B cell (primary cell): ENCODE measurements at regions not wholly inside any gene's neighbourhood (a gene's known extent, or its start where the extent isn't known, plus 50 kb on each side); places are given as distances from the start of the nearest gene placed in this dataset.

Source experiments
- ATAC-seq: fragments of 200-7000 bp; cut with Tn5 transposase; one replicate; pipeline ENCODE4 v1.10.0; 2021; ENCODE audit warnings: low read depth, mild to moderate bottlenecking, moderate number of reproducible peaks, moderate library complexity
- CTCF ChIA-PET: fragments of 350-600 bp; sonication (Branson Sonifier 250); formaldehyde crosslinking; loops from one replicate; lab custom pipeline; 2021; ENCODE audit warnings: antibody characterized with exemption, inconsistent platforms; lab: Charles Lee
- POLR2A ChIA-PET: fragments of 350-600 bp; sonication (Branson Sonifier 250); formaldehyde crosslinking; loops from one replicate; lab custom pipeline; 2021; ENCODE audit warnings: antibody characterized with exemption; lab: Charles Lee
- DNase-seq: peaks from one replicate; pipeline ENCODE4 v3.0.0; 2013
- H2AFZ ChIP-seq: 2 replicates; pipeline ENCODE4 v1.6.1; 2012; ENCODE audit warnings: mild to moderate bottlenecking, low read depth, low read length; ENCODE audit not compliant: insufficient read depth, poor library complexity, severe bottlenecking
- H3K27ac ChIP-seq, 2 donors: 1 replicate in 1 of 2; 2 replicates in 1 of 2; pipeline ENCODE4 v1.5.1; 2012 to 2013; ENCODE audit warnings: low read length in 2 of 2, mild to moderate bottlenecking in 2 of 2, moderate library complexity in 1 of 2
- H3K27me3 ChIP-seq, 4 experiments: fragments of 200-600 bp in 1 of 4; sonication (generic) in 1 of 4; replicated peaks in 1 of 4; 1 replicate in 2 of 4; 2 replicates in 2 of 4; pipeline versions ENCODE4 v1.6.1 to v1.7.0; 2013 to 2016; ENCODE audit warnings: low read length in 3 of 4, mild to moderate bottlenecking in 2 of 4, mixed read lengths in 1 of 4, moderate library complexity in 1 of 4; ENCODE audit not compliant: insufficient read depth in 4 of 4, control insufficient read depth in 3 of 4; ENCODE audit errors: control extremely low read depth in 1 of 4
- H3K36me3 ChIP-seq, 2 experiments: replicated peaks in 1 of 2; 1 replicate in 1 of 2; 2 replicates in 1 of 2; pipeline versions ENCODE4 v1.6.1 to v1.7.1; 2013; ENCODE audit warnings: low read length in 1 of 2; ENCODE audit not compliant: insufficient read depth in 2 of 2, control insufficient read depth in 1 of 2; ENCODE audit errors: control extremely low read depth in 1 of 2, extremely low read depth in 1 of 2
- H3K4me1 ChIP-seq, 2 donors: fragments of 200-600 bp in 1 of 2; sonication (generic) in 1 of 2; 1 replicate in 1 of 2; 2 replicates in 1 of 2; pipeline versions ENCODE4 v1.5.1 to v1.6.1; 2013 to 2017; ENCODE audit warnings: low read length in 2 of 2; ENCODE audit not compliant: control insufficient read depth in 2 of 2, insufficient read depth in 2 of 2
- H3K4me2 ChIP-seq: replicated peaks from 2 replicates; pipeline ENCODE3; 2012; ENCODE audit warnings: mild to moderate bottlenecking, low read depth, low read length; ENCODE audit not compliant: poor library complexity, severe bottlenecking
- H3K4me3 ChIP-seq, 5 experiments: fragments of 200-600 bp in 1 of 5; sonication (generic) in 1 of 5; 1 replicate in 3 of 5; 2 replicates in 2 of 5; pipeline versions ENCODE4 v1.5.1 to v1.7.0; 2011 to 2016; ENCODE audit warnings: low read length in 4 of 5, mild to moderate bottlenecking in 4 of 5, low read depth in 2 of 5, control low read depth in 1 of 5, moderate library complexity in 1 of 5; ENCODE audit not compliant: insufficient read depth in 1 of 5; ENCODE audit errors: control extremely low read depth in 1 of 5, extremely low read depth in 1 of 5
- H3K79me2 ChIP-seq: fragments of 200-600 bp; sonication (generic); one replicate; pipeline ENCODE4 v1.6.0; 2016; ENCODE audit warnings: low read length; ENCODE audit not compliant: control insufficient read depth, insufficient read depth
- H3K9ac ChIP-seq: fragments of 200-600 bp; sonication (generic); 2 replicates; pipeline ENCODE4 v1.6.1; 2017; ENCODE audit warnings: mild to moderate bottlenecking, low read length, moderate library complexity
- H3K9me3 ChIP-seq, 3 donors: one replicate each; pipeline versions ENCODE4 v1.6.1 to v1.7.1; 2013; ENCODE audit warnings: low read length in 2 of 3; ENCODE audit not compliant: control insufficient read depth in 2 of 3, insufficient read depth in 1 of 3; ENCODE audit errors: control extremely low read depth in 1 of 3
- H4K20me1 ChIP-seq: 2 replicates; pipeline ENCODE4 v1.6.0; 2012; ENCODE audit warnings: mild to moderate bottlenecking, low read length; ENCODE audit not compliant: insufficient read depth, control insufficient read depth, poor library complexity, severe bottlenecking
- H3K27ac Mint-ChIP-seq: one replicate; pipeline ENCODE4 v1.8.0; 2021; ENCODE audit warnings: mixed read lengths
- H3K27me3 Mint-ChIP-seq: one replicate; pipeline ENCODE4 v1.8.0; 2021; ENCODE audit warnings: mixed read lengths
- H3K4me1 Mint-ChIP-seq: one replicate; pipeline ENCODE4 v1.8.0; 2021; ENCODE audit warnings: mixed read lengths
- H3K4me3 Mint-ChIP-seq: one replicate; pipeline ENCODE4 v1.8.0; 2021; ENCODE audit warnings: mixed read lengths
- H3K9me3 Mint-ChIP-seq: one replicate; pipeline ENCODE4 v1.8.0; 2022; ENCODE audit warnings: mixed read lengths; ENCODE audit not compliant: insufficient read depth
- EZH2 ChIP-seq: IDR thresholded peaks from 2 replicates; pipeline ENCODE4 v1.6.1; 2012; ENCODE audit warnings: borderline replicate concordance, low read depth, mild to moderate bottlenecking, moderate library complexity, low read length; ENCODE audit not compliant: insufficient read depth, poor library complexity, severe bottlenecking
- WGBS: methylation state at CpG from one replicate; pipeline ENCODE4 v1.1.5; 2013; ENCODE audit warnings: missing lambda C conversion rate; ENCODE audit not compliant: insufficient coverage; 5-methylcytosine and 5-hydroxymethylcytosine counted together
- intact Hi-C: fragments of 100-400 bp; cut with micrococcal nuclease; formaldehyde crosslinking; loops from one replicate; pipeline ENCODE4 v1.10.0; 2022
- TF ChIP-seq, protein P1 (sequence below): fragments of 200-600 bp; IDR thresholded peaks from one replicate; pipeline ENCODE4 v1.8.0; 2022; ENCODE audit warnings: antibody characterized with exemption, mild to moderate bottlenecking

- Histone ChIP-seq H3K9me3 (no peaks in the 10 kb centered on the region), H3K4me2 (no peak overlapping the region), H3K27ac (no peak overlapping the region), H3K9ac (no peak overlapping the region), H3K79me2 (no peaks in the 10 kb centered on the region), H3K4me1 (no peaks in the 10 kb centered on the region), H3K36me3 (no peaks in the 10 kb centered on the region), H2AFZ (no peak overlapping the region), H3K27me3 (no peaks in the 10 kb centered on the region), H4K20me1 (no peaks in the 10 kb centered on the region), H3K4me3 (no peak overlapping the region)
- intact Hi-C loops = no loop called here
- no peak overlapping the region for H3K4me3 Mint-ChIP-seq
- H3K4me1 Mint-ChIP-seq = no peaks in the 10 kb centered on the region
- ATAC-seq (no peak), DNase-seq (no peak)
- CTCF ChIA-PET = no interaction called here
- 85% methylated on average over 2 of the region's 2 CpGs for WGBS
- H3K27ac Mint-ChIP-seq = no peak overlapping the region
- no peaks in the 10 kb centered on the region for H3K27me3 Mint-ChIP-seq
- TF ChIP-seq, protein P1, sequence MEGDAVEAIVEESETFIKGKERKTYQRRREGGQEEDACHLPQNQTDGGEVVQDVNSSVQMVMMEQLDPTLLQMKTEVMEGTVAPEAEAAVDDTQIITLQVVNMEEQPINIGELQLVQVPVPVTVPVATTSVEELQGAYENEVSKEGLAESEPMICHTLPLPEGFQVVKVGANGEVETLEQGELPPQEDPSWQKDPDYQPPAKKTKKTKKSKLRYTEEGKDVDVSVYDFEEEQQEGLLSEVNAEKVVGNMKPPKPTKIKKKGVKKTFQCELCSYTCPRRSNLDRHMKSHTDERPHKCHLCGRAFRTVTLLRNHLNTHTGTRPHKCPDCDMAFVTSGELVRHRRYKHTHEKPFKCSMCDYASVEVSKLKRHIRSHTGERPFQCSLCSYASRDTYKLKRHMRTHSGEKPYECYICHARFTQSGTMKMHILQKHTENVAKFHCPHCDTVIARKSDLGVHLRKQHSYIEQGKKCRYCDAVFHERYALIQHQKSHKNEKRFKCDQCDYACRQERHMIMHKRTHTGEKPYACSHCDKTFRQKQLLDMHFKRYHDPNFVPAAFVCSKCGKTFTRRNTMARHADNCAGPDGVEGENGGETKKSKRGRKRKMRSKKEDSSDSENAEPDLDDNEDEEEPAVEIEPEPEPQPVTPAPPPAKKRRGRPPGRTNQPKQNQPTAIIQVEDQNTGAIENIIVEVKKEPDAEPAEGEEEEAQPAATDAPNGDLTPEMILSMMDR = no peak
- TF ChIP-seq EZH2 = no peak
- H3K9me3 Mint-ChIP-seq = no peaks in the 10 kb centered on the region
- POLR2A ChIA-PET = no interaction called here
These were observed 1005.1 kb downstream of the PCDH9 start for GRCh38 chr13:66225072-66225471.

- Mint-ChIP-seq H3K4me3 (no peak overlapping the region), H3K4me1 (no peaks in the 10 kb centered on the region), H3K27ac (no peak overlapping the region), H3K27me3 (no peaks in the 10 kb centered on the region), H3K9me3 (no peaks in the 10 kb centered on the region)
- Histone ChIP-seq H3K79me2 (no peaks in the 10 kb centered on the region), H4K20me1 (no peaks in the 10 kb centered on the region), H3K4me1 (no peaks in the 10 kb centered on the region), H3K27me3 (peaks cover 0 to 2% (median 0%) of the 10 kb centered on the region in 4 experiments), H3K4me2 (no peak overlapping the region), H3K27ac (no peak overlapping the region), H3K4me3 (no peak overlapping the region), H3K9me3 (no peaks in the 10 kb centered on the region), H2AFZ (no peak overlapping the region), H3K9ac (no peak overlapping the region), H3K36me3 (no peaks in the 10 kb centered on the region)
- TF ChIP-seq EZH2 = no peak
- TF ChIP-seq, protein P1 = no peak
- CTCF ChIA-PET = no interaction called here
- ATAC-seq (no peak), DNase-seq (no peak)
- 100% methylated on average over 1 of the region's 2 CpGs for WGBS
- intact Hi-C loops = no loop called here
- POLR2A ChIA-PET = no interaction called here
These were observed 1005.5 kb downstream of the PCDH9 start for GRCh38 chr13:66224663-66225062.
